ENCODE measurements at regions not wholly inside any gene's neighbourhood (a gene's known extent, or its start where the extent isn't known, plus 50 kb on each side); places are given as distances from the start of the nearest gene placed in this dataset.

DNA sequence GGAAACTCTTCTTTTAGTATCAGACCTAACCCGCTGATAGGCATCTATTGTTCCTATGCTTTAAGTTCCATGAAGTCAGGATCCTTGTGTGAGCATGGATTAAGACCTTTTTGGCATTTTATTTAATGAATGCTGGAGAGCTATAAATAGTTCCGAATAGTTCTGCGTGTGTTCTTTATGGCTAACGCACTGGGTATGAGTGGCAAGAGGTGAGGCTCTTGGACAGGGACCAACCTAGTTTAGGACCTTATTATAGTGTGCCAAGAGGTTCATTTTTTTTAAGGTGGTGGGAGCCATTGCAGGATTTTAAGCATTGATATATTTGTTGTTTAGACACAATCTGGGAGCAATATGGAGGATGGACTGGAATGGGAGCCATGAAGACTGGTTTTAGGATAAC is 71.8 kb downstream of the KPNA2 start:
- no peak overlapping the region for H3K27ac ChIP-seq (ENCODE audit: insufficient read depth, low read length)
- no peak overlapping the region for H3K56ac ChIP-seq (ENCODE audit: extremely low read depth, insufficient read depth, low read length)
- ChIA-PET POLR2A (ENCODE audit: unreplicated experiment) (no interaction called here), CTCF (no interaction called here)
- no peak overlapping the region for H4K5ac ChIP-seq (ENCODE audit: low read depth, low read length)
- TF ChIP-seq, protein P1, sequence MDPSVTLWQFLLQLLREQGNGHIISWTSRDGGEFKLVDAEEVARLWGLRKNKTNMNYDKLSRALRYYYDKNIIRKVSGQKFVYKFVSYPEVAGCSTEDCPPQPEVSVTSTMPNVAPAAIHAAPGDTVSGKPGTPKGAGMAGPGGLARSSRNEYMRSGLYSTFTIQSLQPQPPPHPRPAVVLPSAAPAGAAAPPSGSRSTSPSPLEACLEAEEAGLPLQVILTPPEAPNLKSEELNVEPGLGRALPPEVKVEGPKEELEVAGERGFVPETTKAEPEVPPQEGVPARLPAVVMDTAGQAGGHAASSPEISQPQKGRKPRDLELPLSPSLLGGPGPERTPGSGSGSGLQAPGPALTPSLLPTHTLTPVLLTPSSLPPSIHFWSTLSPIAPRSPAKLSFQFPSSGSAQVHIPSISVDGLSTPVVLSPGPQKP (IDR thresholded peaks at IDR 0.05; ENCODE audit: borderline replicate concordance, low read depth, low read length), result no peak
- TF ChIP-seq MAFK (IDR thresholded peaks at IDR 0.05; ENCODE audit: low read depth, low read length), result no peak
- TF ChIP-seq SMC3 (IDR thresholded peaks at IDR 0.05; ENCODE audit: low read depth, low read length), result no peak
- TF ChIP-seq RCOR1 (IDR thresholded peaks at IDR 0.05; ENCODE audit: insufficient replicate concordance, low read length), result no peak
- TF ChIP-seq, protein P2, sequence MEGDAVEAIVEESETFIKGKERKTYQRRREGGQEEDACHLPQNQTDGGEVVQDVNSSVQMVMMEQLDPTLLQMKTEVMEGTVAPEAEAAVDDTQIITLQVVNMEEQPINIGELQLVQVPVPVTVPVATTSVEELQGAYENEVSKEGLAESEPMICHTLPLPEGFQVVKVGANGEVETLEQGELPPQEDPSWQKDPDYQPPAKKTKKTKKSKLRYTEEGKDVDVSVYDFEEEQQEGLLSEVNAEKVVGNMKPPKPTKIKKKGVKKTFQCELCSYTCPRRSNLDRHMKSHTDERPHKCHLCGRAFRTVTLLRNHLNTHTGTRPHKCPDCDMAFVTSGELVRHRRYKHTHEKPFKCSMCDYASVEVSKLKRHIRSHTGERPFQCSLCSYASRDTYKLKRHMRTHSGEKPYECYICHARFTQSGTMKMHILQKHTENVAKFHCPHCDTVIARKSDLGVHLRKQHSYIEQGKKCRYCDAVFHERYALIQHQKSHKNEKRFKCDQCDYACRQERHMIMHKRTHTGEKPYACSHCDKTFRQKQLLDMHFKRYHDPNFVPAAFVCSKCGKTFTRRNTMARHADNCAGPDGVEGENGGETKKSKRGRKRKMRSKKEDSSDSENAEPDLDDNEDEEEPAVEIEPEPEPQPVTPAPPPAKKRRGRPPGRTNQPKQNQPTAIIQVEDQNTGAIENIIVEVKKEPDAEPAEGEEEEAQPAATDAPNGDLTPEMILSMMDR (conservative IDR thresholded peaks at IDR 0.05; ENCODE audit: low read depth, low read length), result no peak
- H3K9me3 ChIP-seq (ENCODE audit: control insufficient read depth, insufficient read depth, low read length), result peaks cover 2% of the 10 kb centered on the region; the same call in 1 of the 2 replicates
- H3K23ac ChIP-seq (ENCODE audit: low read depth, low read length), result no peak overlapping the region
- H4K8ac ChIP-seq (ENCODE audit: low read depth in 2 of 2, low read length in 2 of 2), result no peak overlapping the region
- BruUV-seq (replicated peaks), result no TSS peak
- H3K4me2 ChIP-seq (ENCODE audit: low read depth, low read length), result no peak overlapping the region
- no peaks in the 10 kb centered on the region for H3K27me3 ChIP-seq (ENCODE audit: control insufficient read depth, insufficient read depth, low read length)
- peaks cover 12% of the 10 kb centered on the region; the same call in 1 of the 2 replicates for H4K20me1 ChIP-seq (ENCODE audit: insufficient read depth, low read length)
- no peak overlapping the region for H3K4me3 ChIP-seq (ENCODE audit: insufficient read depth, low read depth, low read length)
- H2BK5ac ChIP-seq (ENCODE audit: low read depth, low read length, poor library complexity, severe bottlenecking), result no peak overlapping the region
- H2BK20ac ChIP-seq (ENCODE audit: low read depth, low read length), result no peak overlapping the region
- intact Hi-C loops (cut with micrococcal nuclease), result no loop called here
- H2BK15ac ChIP-seq (ENCODE audit: low read depth, low read length), result no peak overlapping the region
- no peak overlapping the region for H2AFZ ChIP-seq (replicated peaks; ENCODE audit: low read length, poor library complexity)
- H2AK9ac ChIP-seq (replicated peaks; ENCODE audit: low read depth, low read length, poor library complexity), result no peak overlapping the region
- ATAC-seq (ENCODE audit: low read depth), result no peak
- no peak overlapping the region for H3K4ac ChIP-seq (ENCODE audit: low read depth, low read length)
- H3K79me1 ChIP-seq (ENCODE audit: low read depth in 1 of 2, low read length in 2 of 2), result peaks cover 10 to 38% of the 10 kb centered on the region in 2 experiments
- no peak overlapping the region for H2AK5ac ChIP-seq (ENCODE audit: low read depth, low read length)
- dilution Hi-C loops (cut with HindIII; ENCODE audit: low sequenced_read_pairs, unreplicated experiment), result no loop called here
- H4K91ac ChIP-seq (ENCODE audit: insufficient read depth, low read depth, low read length), result no peak overlapping the region
- in situ Hi-C loops (cut with MboI; ENCODE audit: low sequenced_read_pairs), result no loop called here
- DNase-seq, result no peak
- no peak overlapping the region for H3K9ac ChIP-seq (ENCODE audit: low read depth, low read length)
- no peak overlapping the region for H3K14ac ChIP-seq (replicated peaks; ENCODE audit: low read depth, low read length)
- H3K9me1 ChIP-seq (ENCODE audit: insufficient read depth, low read length), result no peaks in the 10 kb centered on the region
- no peak overlapping the region for H2BK120ac ChIP-seq (ENCODE audit: low read depth, low read length)
- no CpG with 5 or more reads among the region's 4 CpGs for WGBS, 2 experiments (ENCODE audit: extremely low coverage in 2 of 2, insufficient read length in 1 of 2)
- H3K18ac ChIP-seq (ENCODE audit: low read depth, low read length), result no peak overlapping the region
- H3K4me1 ChIP-seq (ENCODE audit: control insufficient read depth, insufficient read depth, low read length), result peaks cover 2% of the 10 kb centered on the region; the same call in 1 of the 2 replicates
- peaks cover 2% of the 10 kb centered on the region; the same call in 1 of the 2 replicates for H3K36me3 ChIP-seq (ENCODE audit: control insufficient read depth, insufficient read depth, low read length)

All from IMR-90 (cell line).